HG03139 (cell line): ENCODE measurements at regions not wholly inside any gene's neighbourhood (a gene's known extent, or its start where the extent isn't known, plus 50 kb on each side); places are given as distances from the start of the nearest gene placed in this dataset.

Experiments used
- ATAC-seq: cut with Tn5 transposase; IDR thresholded peaks from one replicate; pipeline ENCODE4 v1.9.1; 2021; ENCODE audit not compliant: unreplicated experiment

- ATAC-seq = no peak
Measured at GRCh38 chr7:131238347-131238931, 89.2 kb upstream of the MKLN1 start.

DNA sequence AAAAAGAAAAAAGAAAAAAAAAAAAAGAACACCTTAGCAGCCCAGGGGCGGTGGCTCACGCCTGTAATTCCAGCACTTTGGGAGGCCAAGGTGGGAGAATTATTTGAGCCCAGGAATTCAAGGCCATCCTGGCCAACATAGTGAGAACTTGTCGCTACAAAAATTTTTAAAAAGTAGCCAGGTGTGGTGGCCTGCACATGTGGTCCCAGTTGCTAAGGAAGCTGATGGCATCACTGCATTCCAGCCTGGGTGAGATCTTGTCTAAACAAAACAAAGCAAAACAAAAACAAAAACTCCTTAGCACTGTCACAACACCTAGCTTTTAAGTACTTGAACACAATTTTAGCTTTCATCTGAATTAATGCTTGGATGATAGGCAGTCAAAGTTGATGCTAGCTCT is 86.3 kb upstream of the MKLN1 start:
- ATAC-seq = no peak

- no peak for ATAC-seq
Measured at GRCh38 chr7:131242123-131242650, 85.5 kb upstream of the MKLN1 start.

DNA sequence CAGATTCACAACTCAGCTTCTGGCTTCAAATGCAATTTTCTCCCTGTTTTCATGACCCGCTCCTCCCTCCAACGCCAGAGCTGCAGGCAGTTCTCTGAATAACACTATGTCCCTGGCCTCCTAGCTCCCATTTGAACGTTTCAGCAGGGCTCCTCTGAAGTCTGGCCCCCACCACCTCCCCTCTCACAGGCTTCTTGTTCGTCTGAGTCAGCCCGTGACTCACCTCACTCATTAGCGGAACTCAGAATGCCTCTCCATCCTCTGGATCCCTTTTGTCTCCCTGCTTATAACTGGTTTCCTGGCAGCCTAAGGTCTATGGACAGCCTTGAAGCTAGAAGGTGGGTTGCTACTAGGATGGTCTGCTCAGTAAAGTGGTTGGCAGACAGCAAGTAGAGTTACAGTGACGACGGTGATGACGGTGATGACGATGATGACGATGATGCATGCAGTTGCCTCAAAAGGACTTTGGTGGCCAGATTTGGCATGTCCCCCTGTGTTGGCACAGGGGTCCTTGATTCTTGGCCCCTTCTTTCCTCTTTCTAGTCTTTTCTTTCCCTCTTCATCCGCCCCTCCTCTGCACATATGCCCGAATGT is 83.3 kb upstream of the MKLN1 start:
- ATAC-seq = no peak

DNA sequence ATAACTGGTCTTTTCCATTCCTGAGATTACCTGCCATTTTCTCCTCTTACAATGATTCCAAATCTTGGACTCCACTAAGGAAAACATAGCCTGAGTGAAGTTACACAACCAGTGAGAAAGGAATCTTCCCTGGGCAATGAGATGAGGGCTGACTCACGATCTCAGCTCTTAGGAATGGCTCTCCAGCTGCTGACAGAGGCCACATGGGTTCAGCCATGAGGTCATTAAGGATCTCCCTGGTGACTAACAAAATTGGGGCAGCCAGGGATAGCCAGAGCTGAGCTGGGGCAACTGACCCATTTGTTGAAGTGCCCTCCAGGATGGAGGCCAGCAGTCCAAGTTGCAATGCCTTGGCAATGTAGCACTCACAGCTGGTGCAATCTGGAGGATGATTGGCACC is 78.7 kb upstream of the MKLN1 start:
- no peak for ATAC-seq

DNA sequence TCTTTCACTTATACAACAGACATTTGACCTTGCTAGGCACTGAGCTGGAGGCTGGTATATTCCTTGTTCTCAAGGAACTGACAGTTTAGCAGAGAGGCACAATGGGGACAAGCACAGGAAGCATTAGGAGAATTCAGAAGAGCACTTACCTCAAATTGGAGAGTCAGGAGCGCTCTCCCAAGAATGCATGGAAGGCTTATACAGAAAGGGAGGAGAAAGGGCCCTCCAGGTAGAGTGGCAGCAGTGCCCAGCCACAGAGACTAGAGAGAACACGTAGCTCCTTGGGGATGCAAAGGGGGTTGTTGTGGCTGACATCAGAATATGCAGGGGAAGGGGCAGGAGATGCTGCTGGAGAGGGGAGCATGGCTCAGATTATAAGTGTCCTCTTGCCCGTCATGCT is 78.2 kb upstream of the MKLN1 start:
- ATAC-seq = no peak

DNA sequence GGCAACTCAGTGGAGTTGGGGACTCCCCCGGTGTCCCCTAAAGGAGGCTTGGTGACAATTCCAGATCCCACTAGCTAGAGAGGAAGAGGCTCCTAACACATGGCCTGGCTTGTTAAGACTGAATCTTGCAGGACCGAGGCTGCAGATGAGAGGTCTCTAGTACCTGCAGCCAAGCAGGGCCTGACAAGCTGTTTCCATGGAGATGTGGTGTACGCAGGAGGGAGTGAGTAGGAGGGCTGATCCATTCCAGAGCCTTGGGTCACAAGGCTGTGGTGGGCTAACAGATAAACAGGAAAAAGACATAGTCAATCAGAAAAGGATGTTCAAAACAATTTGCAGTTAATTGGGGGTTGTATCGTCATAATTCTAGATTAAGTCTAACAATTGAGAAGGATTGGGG is 77.3 kb upstream of the MKLN1 start:
- no peak for ATAC-seq

DNA sequence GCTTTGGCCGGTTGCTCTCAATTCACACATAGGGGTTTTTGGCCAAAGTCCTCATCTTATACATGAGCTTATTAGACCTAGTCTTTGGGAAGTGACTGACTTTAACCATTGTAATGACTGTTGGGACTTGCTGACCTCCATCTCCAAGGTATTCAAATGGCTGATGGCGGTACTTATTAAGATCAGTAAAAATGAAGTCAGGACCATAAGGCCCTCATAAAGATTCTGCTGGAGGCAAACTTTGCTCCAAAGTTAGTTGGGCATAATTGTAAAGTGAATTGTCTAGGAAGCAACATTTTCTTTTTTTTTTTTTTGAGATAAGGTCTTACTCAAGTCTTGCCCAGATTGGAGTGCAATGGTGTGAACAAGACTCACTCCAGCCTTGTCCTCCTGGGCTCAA is 76.3 kb upstream of the MKLN1 start:
- ATAC-seq = no peak

GRCh38 chr7:131252976-131253375 is 74.7 kb upstream of the MKLN1 start:
- ATAC-seq = no peak

DNA sequence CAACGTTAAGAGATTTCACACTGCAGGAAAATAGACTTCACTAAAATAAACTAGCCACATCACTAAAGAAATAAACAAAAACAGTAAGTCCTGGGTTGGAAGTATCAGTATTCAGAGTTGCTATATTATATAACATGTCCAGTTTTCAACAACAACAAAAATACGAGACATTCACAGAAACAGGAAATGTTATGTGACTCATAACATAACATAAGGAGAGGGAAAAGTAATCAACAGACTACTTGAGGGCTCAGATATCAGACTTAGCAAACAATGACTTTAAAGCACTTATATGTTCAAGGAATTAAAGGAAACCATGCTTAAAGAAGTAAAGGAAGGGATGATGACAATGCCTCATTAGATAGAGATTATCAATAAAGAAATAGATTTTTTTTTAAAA is 73.5 kb upstream of the MKLN1 start:
- ATAC-seq = no peak

- no peak for ATAC-seq
Measured at GRCh38 chr7:131255242-131255641, 72.4 kb upstream of the MKLN1 start.

DNA sequence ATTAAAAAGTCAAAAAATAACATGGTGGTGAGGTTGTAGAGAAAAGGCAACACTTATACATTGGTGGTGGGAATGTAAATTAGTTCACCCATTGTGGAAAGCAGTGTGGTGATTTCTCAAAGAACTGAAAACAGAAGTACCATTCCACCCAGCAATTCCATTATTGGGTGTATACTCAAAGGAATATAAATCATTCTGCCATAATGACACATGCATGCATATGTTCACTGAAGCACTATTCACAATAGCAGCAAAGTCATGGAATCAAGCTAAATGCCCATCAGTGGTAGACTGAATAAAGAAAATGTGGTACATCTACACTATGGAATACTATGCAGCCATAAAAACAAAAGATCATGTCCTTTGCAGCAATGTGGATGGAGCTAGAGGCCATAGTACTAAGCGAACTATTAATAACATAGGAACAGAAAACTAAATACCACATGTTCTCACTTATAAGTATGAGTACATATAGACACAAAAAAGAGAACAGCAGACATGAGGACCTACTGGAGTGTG is 66.1 kb upstream of the MKLN1 start:
- ATAC-seq = no peak

GRCh38 chr7:131265227-131265626 is 62.4 kb upstream of the MKLN1 start:
- ATAC-seq = no peak

DNA sequence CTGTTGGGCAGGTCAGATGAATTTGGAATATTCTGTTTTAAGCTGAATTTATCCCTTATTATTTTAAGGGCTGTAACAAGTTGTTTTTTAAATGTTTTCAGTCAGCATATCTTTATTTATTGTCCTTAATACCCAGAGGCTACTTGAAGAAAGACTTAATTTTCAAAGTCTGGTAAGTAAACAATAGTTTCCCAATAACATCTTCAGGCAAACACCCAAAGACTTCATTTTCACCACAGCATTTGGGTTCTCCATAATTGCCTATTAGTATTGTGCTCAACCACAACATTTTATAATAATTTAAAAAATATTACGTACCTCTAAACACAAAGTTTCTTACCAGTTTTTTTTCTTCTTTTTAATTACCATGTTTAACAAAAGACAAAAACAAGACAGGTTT is 60.0 kb upstream of the MKLN1 start:
- no peak for ATAC-seq

GRCh38 chr7:131268906-131269305 is 58.8 kb upstream of the MKLN1 start:
- ATAC-seq = no peak

- no peak for ATAC-seq
Measured at GRCh38 chr7:131272086-131272485, 55.6 kb upstream of the MKLN1 start.

DNA sequence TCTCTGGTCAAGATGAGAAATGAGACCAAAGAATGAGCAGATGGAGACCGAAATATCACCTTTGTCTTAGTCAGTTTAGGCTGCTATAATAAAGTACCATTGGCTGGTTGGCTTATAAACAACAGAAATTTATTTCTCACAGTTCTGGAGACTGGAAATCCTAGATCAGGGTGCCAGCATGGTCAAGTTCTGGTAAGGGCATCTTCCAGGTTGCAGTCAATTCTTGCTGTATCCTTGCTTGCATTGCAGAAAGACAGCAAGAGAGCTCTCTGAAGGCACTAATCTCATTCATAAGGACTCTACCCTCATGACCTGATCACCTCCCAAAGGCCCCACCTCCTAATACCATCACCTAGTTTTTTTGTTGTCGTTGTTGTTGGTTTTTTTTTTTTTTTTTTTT is 52.7 kb upstream of the MKLN1 start:
- no peak for ATAC-seq

DNA sequence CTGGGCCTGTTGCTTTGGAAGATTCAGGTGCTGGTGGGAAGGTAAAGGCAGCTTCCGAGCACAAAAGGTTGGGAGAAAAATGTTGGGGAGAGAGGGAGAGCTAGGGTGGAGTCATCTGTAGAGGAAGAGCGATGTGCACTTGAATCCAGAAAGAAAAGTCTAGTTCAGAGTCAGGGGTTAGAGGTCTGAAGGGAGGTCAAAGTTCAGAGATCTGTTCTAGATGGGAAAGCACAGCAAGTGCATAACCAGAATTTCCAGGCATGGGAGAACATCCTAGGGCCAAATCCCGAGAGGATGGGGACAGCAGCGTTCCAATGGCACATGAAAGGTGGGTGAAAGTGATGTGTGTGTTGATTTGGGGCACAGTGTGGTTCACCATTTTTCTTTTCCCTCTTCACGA is 51.5 kb upstream of the MKLN1 start:
- ATAC-seq = no peak

DNA sequence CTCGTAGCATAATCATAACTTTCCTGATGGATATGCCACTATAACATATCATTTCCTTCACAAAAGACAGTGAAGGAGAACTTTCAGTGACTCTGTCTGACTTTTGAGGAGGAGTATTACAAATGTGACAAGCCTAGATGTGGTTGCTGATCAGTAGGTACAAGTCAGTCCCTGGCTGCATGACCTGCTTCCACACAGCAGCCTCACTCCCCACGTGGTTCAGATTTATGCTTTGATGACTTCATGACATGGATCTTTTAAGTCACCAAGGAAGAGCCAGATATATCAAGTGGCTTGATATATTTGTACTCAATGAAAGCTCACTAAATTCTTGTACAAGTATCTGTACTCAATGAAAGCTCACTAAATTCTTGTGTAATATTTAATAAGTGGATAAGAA is 50.9 kb upstream of the MKLN1 start:
- no peak for ATAC-seq
